Neural cell (in vitro differentiated cells): ENCODE measurements at regions not wholly inside any gene's neighbourhood (a gene's known extent, or its start where the extent isn't known, plus 50 kb on each side); places are given as distances from the start of the nearest gene placed in this dataset.

Experiments
- H2AFZ ChIP-seq: fragments of 200-600, 300-800 bp; sonication (generic), shearing (Covaris generic); 2 replicates; pipeline ENCODE4 v1.6.0; 2014; ENCODE audit warnings: low read depth, mild to moderate bottlenecking, antibody characterized with exemption, low read length, moderate library complexity
- H3F3A ChIP-seq: fragments of 200-600 bp; shearing (Covaris generic); 2 replicates; pipeline ENCODE4 v1.6.1; 2016; ENCODE audit warnings: mild to moderate bottlenecking, moderate library complexity, mixed read lengths, antibody characterized with exemption, low read length; ENCODE audit not compliant: insufficient read depth, poor library complexity, severe bottlenecking
- H3K27ac ChIP-seq: fragments of 200-600, 300-800 bp; sonication (generic), shearing (Covaris generic); 2 replicates; pipeline ENCODE4 v1.5.1; 2014; ENCODE audit warnings: mild to moderate bottlenecking, low read length, moderate library complexity
- H3K27me3 ChIP-seq: fragments of 300-800, 200-600 bp; sonication (generic), shearing (Covaris generic); 2 replicates; pipeline ENCODE4 v1.6.0; 2014; ENCODE audit warnings: mild to moderate bottlenecking, low read depth, low read length, moderate library complexity; ENCODE audit not compliant: insufficient read depth
- H3K36me3 ChIP-seq: fragments of 300-800, 200-600 bp; sonication (generic), shearing (Covaris generic); 2 replicates; pipeline ENCODE4 v1.5.1; 2014; ENCODE audit warnings: mild to moderate bottlenecking, antibody characterized with exemption, low read length, moderate library complexity; ENCODE audit not compliant: insufficient read depth
- H3K4me2 ChIP-seq: fragments of 300-800, 200-600 bp; sonication (generic), shearing (Covaris generic); 2 replicates; pipeline ENCODE4 v1.6.0; 2014; ENCODE audit warnings: mild to moderate bottlenecking, low read length
- H3K4me3 ChIP-seq: fragments of 300-800, 200-600 bp; sonication (generic), shearing (Covaris generic); 2 replicates; pipeline ENCODE4 v1.5.1; 2014; ENCODE audit warnings: mild to moderate bottlenecking, low read length, moderate library complexity
- H3K79me2 ChIP-seq: fragments of 200-600 bp; shearing (Covaris generic); replicated peaks from 2 replicates; pipeline ENCODE4 v1.6.0; 2014; ENCODE audit warnings: mild to moderate bottlenecking, low read length, moderate library complexity; ENCODE audit not compliant: insufficient read depth
- H3K9ac ChIP-seq: fragments of 300-800, 200-600 bp; sonication (generic), shearing (Covaris generic); 2 replicates; pipeline ENCODE4 v1.6.1; 2016; ENCODE audit warnings: mild to moderate bottlenecking, low read length, mixed read lengths
- H3K9me2 ChIP-seq: fragments of 200-600 bp; shearing (Covaris generic); 2 replicates; pipeline ENCODE4 v1.6.1; 2016; ENCODE audit warnings: mild to moderate bottlenecking, low read length, mixed read lengths; ENCODE audit not compliant: insufficient read depth
- H3K9me3 ChIP-seq: fragments of 200-600, 300-800 bp; sonication (generic), shearing (Covaris generic); 2 replicates; pipeline ENCODE4 v1.6.1; 2016; ENCODE audit warnings: mild to moderate bottlenecking, mixed run types, low read length, moderate library complexity, mixed read lengths
- H4K20me1 ChIP-seq: fragments of 200-600 bp; shearing (Covaris generic); 2 replicates; pipeline ENCODE4 v1.6.1; 2016; ENCODE audit warnings: mild to moderate bottlenecking, mixed run types; ENCODE audit not compliant: insufficient read depth
- EP300 ChIP-seq: fragments of 450-650 bp; conservative IDR thresholded peaks from 2 replicates; pipeline ENCODE4 v1.6.1; 2014; ENCODE audit warnings: antibody characterized with exemption, mild to moderate bottlenecking, moderate library complexity; ENCODE audit not compliant: poor library complexity, severe bottlenecking
- EZH2 ChIP-seq: fragments of 200-600, 300-800 bp; shearing (Covaris generic), sonication (generic); IDR thresholded peaks from 2 replicates; pipeline ENCODE4 v1.6.1; 2014; ENCODE audit warnings: antibody characterized with exemption, low read length, borderline replicate concordance, mild to moderate bottlenecking; ENCODE audit not compliant: insufficient read depth, poor library complexity, severe bottlenecking
- MXI1 ChIP-seq: fragments of 450-650 bp; conservative IDR thresholded peaks from 2 replicates; pipeline ENCODE4 v1.6.1; 2014; ENCODE audit warnings: antibody characterized with exemption, mild to moderate bottlenecking; ENCODE audit not compliant: poor library complexity, severe bottlenecking
- POLR2AphosphoS5 ChIP-seq: IDR thresholded peaks from 2 replicates; pipeline ENCODE4 v1.6.1; 2012
- RAD21 ChIP-seq: fragments of 450-650 bp; conservative IDR thresholded peaks from 2 replicates; pipeline ENCODE4 v1.6.1; 2014; ENCODE audit warnings: antibody characterized with exemption, mild to moderate bottlenecking, moderate library complexity
- SMC3 ChIP-seq: fragments of 450-650 bp; conservative IDR thresholded peaks from 2 replicates; pipeline ENCODE4 v1.6.1; 2014; ENCODE audit warnings: antibody characterized with exemption, mild to moderate bottlenecking, moderate library complexity; ENCODE audit not compliant: poor library complexity
- TAF1 ChIP-seq: IDR thresholded peaks from 2 replicates; pipeline ENCODE4 v1.6.1; 2012; ENCODE audit warnings: low read depth
- TF ChIP-seq, protein P1 (sequence below): fragments of 450-650 bp; IDR thresholded peaks from 2 replicates; pipeline ENCODE4 v1.5.1; 2014; ENCODE audit warnings: antibody characterized with exemption, mild to moderate bottlenecking, moderate library complexity; ENCODE audit not compliant: poor library complexity, severe bottlenecking
- TF ChIP-seq, protein P2 (sequence below): IDR thresholded peaks from 2 replicates; pipeline ENCODE4 v1.6.1; 2012; ENCODE audit warnings: borderline replicate concordance

DNA sequence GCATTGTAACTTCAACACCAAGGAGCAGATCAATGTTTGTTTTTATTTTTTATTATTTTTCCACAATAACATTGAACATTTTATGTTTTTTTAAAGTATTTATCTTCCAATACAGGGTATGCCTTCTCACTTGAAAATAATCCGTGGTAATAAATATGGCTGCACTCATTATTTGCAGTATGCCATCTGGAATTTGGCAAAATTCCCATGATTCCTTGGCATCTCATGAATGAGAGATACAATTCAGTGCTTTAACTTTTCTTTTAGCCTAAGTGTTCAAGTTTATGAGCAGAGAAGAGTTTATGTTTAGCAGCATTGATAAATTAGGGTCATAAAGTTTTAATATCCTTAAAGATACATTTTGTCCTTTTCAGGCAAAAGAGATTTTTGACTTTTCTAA is 1109.6 kb upstream of the ATXN8OS start:
- Histone ChIP-seq H3K4me2 (no peak overlapping the region), H3K79me2 (no peaks in the 10 kb centered on the region), H3K27ac (no peak overlapping the region), H3K36me3 (no peaks in the 10 kb centered on the region), H3K9me3 (no peaks in the 10 kb centered on the region), H2AFZ (no peak overlapping the region), H3K27me3 (no peaks in the 10 kb centered on the region), H4K20me1 (no peaks in the 10 kb centered on the region), H3K9ac (no peak overlapping the region), H3K9me2 (no peaks in the 10 kb centered on the region), H3K4me3 (no peak overlapping the region), H3F3A (no peaks in the 10 kb centered on the region)
- TF ChIP-seq RAD21: no peak
- TF ChIP-seq EZH2: no peak
- TF ChIP-seq TAF1: no peak
- TF ChIP-seq SMC3: no peak
- no peak for TF ChIP-seq EP300
- TF ChIP-seq MXI1: no peak
- TF ChIP-seq POLR2AphosphoS5: no peak
- TF ChIP-seq, protein P1, sequence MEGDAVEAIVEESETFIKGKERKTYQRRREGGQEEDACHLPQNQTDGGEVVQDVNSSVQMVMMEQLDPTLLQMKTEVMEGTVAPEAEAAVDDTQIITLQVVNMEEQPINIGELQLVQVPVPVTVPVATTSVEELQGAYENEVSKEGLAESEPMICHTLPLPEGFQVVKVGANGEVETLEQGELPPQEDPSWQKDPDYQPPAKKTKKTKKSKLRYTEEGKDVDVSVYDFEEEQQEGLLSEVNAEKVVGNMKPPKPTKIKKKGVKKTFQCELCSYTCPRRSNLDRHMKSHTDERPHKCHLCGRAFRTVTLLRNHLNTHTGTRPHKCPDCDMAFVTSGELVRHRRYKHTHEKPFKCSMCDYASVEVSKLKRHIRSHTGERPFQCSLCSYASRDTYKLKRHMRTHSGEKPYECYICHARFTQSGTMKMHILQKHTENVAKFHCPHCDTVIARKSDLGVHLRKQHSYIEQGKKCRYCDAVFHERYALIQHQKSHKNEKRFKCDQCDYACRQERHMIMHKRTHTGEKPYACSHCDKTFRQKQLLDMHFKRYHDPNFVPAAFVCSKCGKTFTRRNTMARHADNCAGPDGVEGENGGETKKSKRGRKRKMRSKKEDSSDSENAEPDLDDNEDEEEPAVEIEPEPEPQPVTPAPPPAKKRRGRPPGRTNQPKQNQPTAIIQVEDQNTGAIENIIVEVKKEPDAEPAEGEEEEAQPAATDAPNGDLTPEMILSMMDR: no peak
- TF ChIP-seq, protein P2, sequence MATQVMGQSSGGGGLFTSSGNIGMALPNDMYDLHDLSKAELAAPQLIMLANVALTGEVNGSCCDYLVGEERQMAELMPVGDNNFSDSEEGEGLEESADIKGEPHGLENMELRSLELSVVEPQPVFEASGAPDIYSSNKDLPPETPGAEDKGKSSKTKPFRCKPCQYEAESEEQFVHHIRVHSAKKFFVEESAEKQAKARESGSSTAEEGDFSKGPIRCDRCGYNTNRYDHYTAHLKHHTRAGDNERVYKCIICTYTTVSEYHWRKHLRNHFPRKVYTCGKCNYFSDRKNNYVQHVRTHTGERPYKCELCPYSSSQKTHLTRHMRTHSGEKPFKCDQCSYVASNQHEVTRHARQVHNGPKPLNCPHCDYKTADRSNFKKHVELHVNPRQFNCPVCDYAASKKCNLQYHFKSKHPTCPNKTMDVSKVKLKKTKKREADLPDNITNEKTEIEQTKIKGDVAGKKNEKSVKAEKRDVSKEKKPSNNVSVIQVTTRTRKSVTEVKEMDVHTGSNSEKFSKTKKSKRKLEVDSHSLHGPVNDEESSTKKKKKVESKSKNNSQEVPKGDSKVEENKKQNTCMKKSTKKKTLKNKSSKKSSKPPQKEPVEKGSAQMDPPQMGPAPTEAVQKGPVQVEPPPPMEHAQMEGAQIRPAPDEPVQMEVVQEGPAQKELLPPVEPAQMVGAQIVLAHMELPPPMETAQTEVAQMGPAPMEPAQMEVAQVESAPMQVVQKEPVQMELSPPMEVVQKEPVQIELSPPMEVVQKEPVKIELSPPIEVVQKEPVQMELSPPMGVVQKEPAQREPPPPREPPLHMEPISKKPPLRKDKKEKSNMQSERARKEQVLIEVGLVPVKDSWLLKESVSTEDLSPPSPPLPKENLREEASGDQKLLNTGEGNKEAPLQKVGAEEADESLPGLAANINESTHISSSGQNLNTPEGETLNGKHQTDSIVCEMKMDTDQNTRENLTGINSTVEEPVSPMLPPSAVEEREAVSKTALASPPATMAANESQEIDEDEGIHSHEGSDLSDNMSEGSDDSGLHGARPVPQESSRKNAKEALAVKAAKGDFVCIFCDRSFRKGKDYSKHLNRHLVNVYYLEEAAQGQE: no peak

DNA sequence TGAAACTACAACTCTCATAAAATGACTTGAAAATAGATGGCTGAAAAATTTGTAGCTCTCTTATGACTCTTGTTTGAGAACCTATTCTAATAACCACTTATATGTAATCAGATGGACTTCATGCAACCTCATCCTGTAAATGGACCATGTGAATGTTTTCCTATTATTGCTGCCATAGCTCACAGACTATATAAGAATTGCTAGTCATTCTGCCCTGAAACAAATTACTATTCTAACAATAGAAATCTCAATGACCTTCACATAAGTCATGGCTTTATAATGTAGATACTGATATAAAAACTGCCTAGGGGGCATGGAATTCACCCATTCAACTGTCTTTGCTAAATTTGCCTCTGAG is 1111.0 kb upstream of the ATXN8OS start:
- H3K9ac ChIP-seq: no peak overlapping the region
- H4K20me1 ChIP-seq: no peaks in the 10 kb centered on the region
- H3K79me2 ChIP-seq: no peaks in the 10 kb centered on the region
- no peak overlapping the region for H3K4me2 ChIP-seq
- TF ChIP-seq EP300: no peak
- no peak for TF ChIP-seq TAF1
- no peak for TF ChIP-seq POLR2AphosphoS5
- TF ChIP-seq SMC3: no peak
- TF ChIP-seq, protein P1: no peak
- no peak for TF ChIP-seq RAD21
- TF ChIP-seq EZH2: no peak
- TF ChIP-seq MXI1: no peak
- TF ChIP-seq, protein P2: no peak
- H3K27me3 ChIP-seq: no peaks in the 10 kb centered on the region
- no peaks in the 10 kb centered on the region for H3K9me3 ChIP-seq
- no peak overlapping the region for H3K27ac ChIP-seq
- H3K9me2 ChIP-seq: no peaks in the 10 kb centered on the region
- no peak overlapping the region for H2AFZ ChIP-seq
- no peak overlapping the region for H3K4me3 ChIP-seq
- H3K36me3 ChIP-seq: no peaks in the 10 kb centered on the region
- no peaks in the 10 kb centered on the region for H3F3A ChIP-seq
